HepG2 (cell line): ENCODE measurements at regions not wholly inside any gene's neighbourhood (a gene's known extent, or its start where the extent isn't known, plus 50 kb on each side); places are given as distances from the start of the nearest gene placed in this dataset.
A peak's percentile ranks its signal among the peaks of the same experiment; 100 is the strongest.

ENCODE experiments used
- AFF4 ChIP-seq: sonication (generic); formaldehyde crosslinking; IDR thresholded peaks from 2 replicates; pipeline ENCODE4 v1.4.0; 2020; ENCODE audit warnings: missing genetic modification reagents
- EHMT2 ChIP-seq: fragments of 200-600 bp; sonication (generic); IDR thresholded peaks from 2 replicates; pipeline ENCODE4 v1.7.0; 2017; ENCODE audit warnings: antibody characterized with exemption, low read depth, low read length, borderline replicate concordance
- HIVEP1 ChIP-seq: sonication (generic); formaldehyde crosslinking; IDR thresholded peaks from 2 replicates; pipeline ENCODE4 v1.4.0; 2020; ENCODE audit warnings: mild to moderate bottlenecking, missing genetic modification reagents
- RXRB ChIP-seq: IDR thresholded peaks from 2 replicates; pipeline ENCODE4 v1.6.1; 2016; ENCODE audit warnings: borderline replicate concordance, missing genetic modification reagents, missing compliant biosample characterization
- THAP9 ChIP-seq: sonication (generic); formaldehyde crosslinking; IDR thresholded peaks from 2 replicates; pipeline ENCODE4; 2020; ENCODE audit warnings: missing genetic modification reagents, mild to moderate bottlenecking, borderline replicate concordance
- ZNF577 ChIP-seq: sonication (generic); formaldehyde crosslinking; IDR thresholded peaks from 2 replicates; pipeline ENCODE4 v1.4.0; 2020; ENCODE audit warnings: mild to moderate bottlenecking, low read depth, missing genetic modification reagents, borderline replicate concordance
- ZNF670 ChIP-seq: sonication (generic); formaldehyde crosslinking; IDR thresholded peaks from 2 replicates; pipeline ENCODE4 v1.8.0; 2022; ENCODE audit warnings: mild to moderate bottlenecking, missing genetic modification reagents, borderline replicate concordance
- ZNF784 ChIP-seq: sonication (generic); formaldehyde crosslinking; IDR thresholded peaks from 2 replicates; pipeline ENCODE4 v1.5.1; 2020; ENCODE audit warnings: missing genetic modification reagents, mild to moderate bottlenecking, borderline replicate concordance
- TF ChIP-seq, protein P1 (sequence below): sonication (generic); formaldehyde crosslinking; conservative IDR thresholded peaks from 2 replicates; pipeline ENCODE4 v1.8.0; 2022; ENCODE audit warnings: mild to moderate bottlenecking, moderate library complexity, missing genetic modification reagents

GRCh38 chr20:5688431-5688972, 61.7 kb upstream of the SHLD1 start (continued):
- TF ChIP-seq AFF4 (CRISPR knock-in tag) (no peak), HIVEP1 (no peak), THAP9 (CRISPR knock-in tag) (peak; percentile 36; the same call in 1 of the 2 replicates), EHMT2 (no peak), ZNF784 (no peak), ZNF577 (no peak), RXRB (CRISPR knock-in tag) (peak; percentile 81; the same call in 1 of the 2 replicates), ZNF670 (CRISPR knock-in tag) (no peak)
- TF ChIP-seq, protein P1, sequence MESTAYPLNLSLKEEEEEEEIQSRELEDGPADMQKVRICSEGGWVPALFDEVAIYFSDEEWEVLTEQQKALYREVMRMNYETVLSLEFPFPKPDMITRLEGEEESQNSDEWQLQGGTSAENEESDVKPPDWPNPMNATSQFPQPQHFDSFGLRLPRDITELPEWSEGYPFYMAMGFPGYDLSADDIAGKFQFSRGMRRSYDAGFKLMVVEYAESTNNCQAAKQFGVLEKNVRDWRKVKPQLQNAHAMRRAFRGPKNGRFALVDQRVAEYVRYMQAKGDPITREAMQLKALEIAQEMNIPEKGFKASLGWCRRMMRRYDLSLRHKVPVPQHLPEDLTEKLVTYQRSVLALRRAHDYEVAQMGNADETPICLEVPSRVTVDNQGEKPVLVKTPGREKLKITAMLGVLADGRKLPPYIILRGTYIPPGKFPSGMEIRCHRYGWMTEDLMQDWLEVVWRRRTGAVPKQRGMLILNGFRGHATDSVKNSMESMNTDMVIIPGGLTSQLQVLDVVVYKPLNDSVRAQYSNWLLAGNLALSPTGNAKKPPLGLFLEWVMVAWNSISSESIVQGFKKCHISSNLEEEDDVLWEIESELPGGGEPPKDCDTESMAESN, result no peak
